ENCODE measurements at regions not wholly inside any gene's neighbourhood (a gene's known extent, or its start where the extent isn't known, plus 50 kb on each side); places are given as distances from the start of the nearest gene placed in this dataset.

GRCh38 chr16:86134802-86135461 lies 236.0 kb downstream of the IRF8 start:
- no peaks in the 10 kb centered on the region for H3K9me3 Mint-ChIP-seq
- H3K9ac ChIP-seq (ENCODE audit: extremely low read depth, low read length, poor library complexity, severe bottlenecking) = no peak overlapping the region

GRCh38 chr16:86137359-86137758 lies 238.4 kb downstream of the IRF8 start:
- H3K4me3 ChIP-seq (ENCODE audit: low read length) = no peak overlapping the region
- H3K27me3 Mint-ChIP-seq (ENCODE audit: insufficient read depth) = peaks cover 6% of the 10 kb centered on the region
- H3K9me3 ChIP-seq (ENCODE audit: control insufficient read depth, low read length) = no peaks in the 10 kb centered on the region
- no peak overlapping the region for H3K27ac Mint-ChIP-seq
- H3K9ac ChIP-seq (ENCODE audit: extremely low read depth, low read length, poor library complexity, severe bottlenecking) = no peak overlapping the region
- no peaks in the 10 kb centered on the region for H3K36me3 Mint-ChIP-seq (ENCODE audit: low read depth)
- no peaks in the 10 kb centered on the region for H3K4me1 ChIP-seq (ENCODE audit: control insufficient read depth, insufficient read depth, low read length)
- no peak for DNase-seq
- H3K27ac ChIP-seq (ENCODE audit: low read depth, low read length) = no peak overlapping the region
- no peak for TF ChIP-seq CTCF (conservative IDR thresholded peaks at IDR 0.05)
- H3K4me3 Mint-ChIP-seq = no peak overlapping the region
- 92 to 95% methylated on average over 5 to 6 of the region's 6 CpGs for WGBS, 2 experiments (ENCODE audit: insufficient coverage in 1 of 2, insufficient read length in 1 of 2)
- H3K27me3 ChIP-seq (ENCODE audit: control insufficient read depth, insufficient read depth, low read length, poor library complexity, severe bottlenecking) = no peaks in the 10 kb centered on the region
- H3K9me3 Mint-ChIP-seq = no peaks in the 10 kb centered on the region
- H3K4me1 Mint-ChIP-seq = peaks cover 7% of the 10 kb centered on the region
- no peaks in the 10 kb centered on the region for H3K36me3 ChIP-seq (ENCODE audit: control insufficient read depth, insufficient read depth, low read length)

More at GRCh38 chr16:86134802-86135461, 236.0 kb downstream of the IRF8 start:
- Histone ChIP-seq H3K27me3 (ENCODE audit: control insufficient read depth, insufficient read depth, low read length, poor library complexity, severe bottlenecking) (no peaks in the 10 kb centered on the region), H3K4me1 (ENCODE audit: control insufficient read depth, insufficient read depth, low read length) (no peaks in the 10 kb centered on the region), H3K9me3 (ENCODE audit: control insufficient read depth, low read length) (no peaks in the 10 kb centered on the region), H3K4me3 (ENCODE audit: low read length) (no peak overlapping the region), H3K27ac (ENCODE audit: low read depth, low read length) (no peak overlapping the region), H3K36me3 (ENCODE audit: control insufficient read depth, insufficient read depth, low read length) (no peaks in the 10 kb centered on the region)
- Mint-ChIP-seq H3K27ac (no peak overlapping the region), H3K4me3 (no peak overlapping the region), H3K4me1 (peaks cover 7% of the 10 kb centered on the region), H3K36me3 (ENCODE audit: low read depth) (no peaks in the 10 kb centered on the region), H3K27me3 (ENCODE audit: insufficient read depth) (peaks cover 4% of the 10 kb centered on the region)
- DNase-seq = no peak
- TF ChIP-seq CTCF (conservative IDR thresholded peaks at IDR 0.05) = no peak
- 94 to 95% methylated on average over 8 to 12 of the region's 12 CpGs for WGBS, 2 experiments (ENCODE audit: insufficient coverage in 1 of 2, insufficient read length in 1 of 2)

- no peak overlapping the region for H3K4me3 Mint-ChIP-seq
- no peak for TF ChIP-seq CTCF (conservative IDR thresholded peaks at IDR 0.05)
- H3K9me3 Mint-ChIP-seq = no peaks in the 10 kb centered on the region
- Histone ChIP-seq H3K4me3 (ENCODE audit: low read length) (no peak overlapping the region), H3K4me1 (ENCODE audit: control insufficient read depth, insufficient read depth, low read length) (no peaks in the 10 kb centered on the region), H3K27ac (ENCODE audit: low read depth, low read length) (no peak overlapping the region), H3K9ac (ENCODE audit: extremely low read depth, low read length, poor library complexity, severe bottlenecking) (no peak overlapping the region), H3K36me3 (ENCODE audit: control insufficient read depth, insufficient read depth, low read length) (no peaks in the 10 kb centered on the region), H3K27me3 (ENCODE audit: control insufficient read depth, insufficient read depth, low read length, poor library complexity, severe bottlenecking) (no peaks in the 10 kb centered on the region), H3K9me3 (ENCODE audit: control insufficient read depth, low read length) (no peaks in the 10 kb centered on the region)
- DNase-seq = peak; percentile 67
- no peak overlapping the region for H3K27ac Mint-ChIP-seq
- H3K36me3 Mint-ChIP-seq (ENCODE audit: low read depth) = no peaks in the 10 kb centered on the region
- WGBS, 2 experiments (ENCODE audit: insufficient coverage in 1 of 2, insufficient read length in 1 of 2) = 86 to 89% methylated on average over 10 to 16 of the region's 16 CpGs
- H3K27me3 Mint-ChIP-seq (ENCODE audit: insufficient read depth) = peaks cover 6% of the 10 kb centered on the region
- peaks cover 7% of the 10 kb centered on the region for H3K4me1 Mint-ChIP-seq
Measured at GRCh38 chr16:86138121-86139085, 239.4 kb downstream of the IRF8 start.

Measured in endodermal cell (in vitro differentiated cells).